Thyroid gland (tissue), 4 donors: ENCODE measurements at regions not wholly inside any gene's neighbourhood (a gene's known extent, or its start where the extent isn't known, plus 50 kb on each side); places are given as distances from the start of the nearest gene placed in this dataset.
"Not testable (repeated sequence)": the region's sequence is repeated elsewhere in the genome, so short reads cannot be mapped to it uniquely, and the experiment has no call there.

Experiments
- POLR2A ChIP-seq, 2 donors: fragments of 450-650 bp; IDR thresholded peaks; one replicate each; pipeline ENCODE4 v1.6.1; 2017; ENCODE audit warnings: antibody characterized with exemption in 2 of 2, mild to moderate bottlenecking in 2 of 2, moderate library complexity in 1 of 2
- TF ChIP-seq, protein P1 (sequence below), 6 experiments: fragments of 200-600 bp in 3 of 6; fragments of 450-650 bp in 3 of 6; sonication (generic) in 3 of 6; IDR thresholded peaks; one replicate each; pipeline ENCODE4 v1.5.1; 2016 to 2019; ENCODE audit warnings: antibody characterized with exemption in 6 of 6, mild to moderate bottlenecking in 2 of 6, inconsistent platforms in 1 of 6, moderate library complexity in 1 of 6

DNA sequence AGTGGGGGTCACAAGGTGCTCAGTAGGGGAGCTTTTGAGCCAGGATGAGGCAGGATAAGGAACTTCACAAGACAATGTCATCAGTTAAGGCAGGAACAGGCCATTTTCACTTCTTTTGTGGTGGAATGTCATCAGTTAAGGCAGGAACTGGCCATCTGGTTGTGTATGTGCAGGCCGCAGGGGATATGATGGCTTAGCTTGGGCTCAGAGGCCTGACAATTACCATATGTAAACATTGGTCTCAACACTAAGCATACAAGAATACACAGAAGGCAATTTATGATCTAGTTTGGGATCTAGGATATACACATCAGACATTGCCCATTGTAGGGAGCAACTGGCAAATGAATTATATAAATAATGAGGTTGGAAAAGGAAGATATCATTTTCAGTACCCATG is 155.4 kb upstream of the CTSO start:
- TF ChIP-seq, protein P1, sequence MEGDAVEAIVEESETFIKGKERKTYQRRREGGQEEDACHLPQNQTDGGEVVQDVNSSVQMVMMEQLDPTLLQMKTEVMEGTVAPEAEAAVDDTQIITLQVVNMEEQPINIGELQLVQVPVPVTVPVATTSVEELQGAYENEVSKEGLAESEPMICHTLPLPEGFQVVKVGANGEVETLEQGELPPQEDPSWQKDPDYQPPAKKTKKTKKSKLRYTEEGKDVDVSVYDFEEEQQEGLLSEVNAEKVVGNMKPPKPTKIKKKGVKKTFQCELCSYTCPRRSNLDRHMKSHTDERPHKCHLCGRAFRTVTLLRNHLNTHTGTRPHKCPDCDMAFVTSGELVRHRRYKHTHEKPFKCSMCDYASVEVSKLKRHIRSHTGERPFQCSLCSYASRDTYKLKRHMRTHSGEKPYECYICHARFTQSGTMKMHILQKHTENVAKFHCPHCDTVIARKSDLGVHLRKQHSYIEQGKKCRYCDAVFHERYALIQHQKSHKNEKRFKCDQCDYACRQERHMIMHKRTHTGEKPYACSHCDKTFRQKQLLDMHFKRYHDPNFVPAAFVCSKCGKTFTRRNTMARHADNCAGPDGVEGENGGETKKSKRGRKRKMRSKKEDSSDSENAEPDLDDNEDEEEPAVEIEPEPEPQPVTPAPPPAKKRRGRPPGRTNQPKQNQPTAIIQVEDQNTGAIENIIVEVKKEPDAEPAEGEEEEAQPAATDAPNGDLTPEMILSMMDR (IDR thresholded peaks at IDR 0.05) = not testable (repeated sequence)
- not testable (repeated sequence) for TF ChIP-seq POLR2A (IDR thresholded peaks at IDR 0.05)
